ENCODE measurements at regions not wholly inside any gene's neighbourhood (a gene's known extent, or its start where the extent isn't known, plus 50 kb on each side); places are given as distances from the start of the nearest gene placed in this dataset.

GRCh38 chr4:11138964-11139363 is 289.7 kb downstream of the HS3ST1 start:
- no peak for FAIRE-seq
- no peak for DNase-seq (ENCODE audit: extremely low spot score, insufficient read length, low read depth)

- FAIRE-seq: no peak
- no peak for DNase-seq (ENCODE audit: extremely low spot score, insufficient read length, low read depth)
Measured at GRCh38 chr4:11134705-11135104, 294.0 kb downstream of the HS3ST1 start.

GRCh38 chr4:11133868-11134267 is 294.8 kb downstream of the HS3ST1 start:
- FAIRE-seq (no peak), DNase-seq (ENCODE audit: extremely low spot score, insufficient read length, low read depth) (no peak)

- no peak for FAIRE-seq
- no peak for DNase-seq (ENCODE audit: extremely low spot score, insufficient read length, low read depth)
Measured at GRCh38 chr4:11132478-11132877, 296.2 kb downstream of the HS3ST1 start.

GRCh38 chr4:11131491-11131890 is 297.2 kb downstream of the HS3ST1 start:
- no peak for FAIRE-seq
- DNase-seq (ENCODE audit: extremely low spot score, insufficient read length, low read depth): no peak

GRCh38 chr4:11130195-11130970 is 298.3 kb downstream of the HS3ST1 start:
- no peak for DNase-seq (ENCODE audit: extremely low spot score, insufficient read length, low read depth)
- FAIRE-seq: no peak

- no peak for DNase-seq (ENCODE audit: extremely low spot score, insufficient read length, low read depth)
- no peak for FAIRE-seq
Measured at GRCh38 chr4:11120435-11120834, 308.3 kb downstream of the HS3ST1 start.

- no peak for FAIRE-seq
- no peak for DNase-seq (ENCODE audit: extremely low spot score, insufficient read length, low read depth)
Measured at GRCh38 chr4:11119474-11119873, 309.2 kb downstream of the HS3ST1 start.

GRCh38 chr4:11118513-11118912 is 310.2 kb downstream of the HS3ST1 start:
- no peak for FAIRE-seq
- no peak for DNase-seq (ENCODE audit: extremely low spot score, insufficient read length, low read depth)

GRCh38 chr4:11116940-11117339 is 311.8 kb downstream of the HS3ST1 start:
- FAIRE-seq (no peak), DNase-seq (ENCODE audit: extremely low spot score, insufficient read length, low read depth) (no peak)

- FAIRE-seq (no peak), DNase-seq (ENCODE audit: extremely low spot score, insufficient read length, low read depth) (no peak)
Measured at GRCh38 chr4:11111876-11112275, 316.8 kb downstream of the HS3ST1 start.

- FAIRE-seq (no peak), DNase-seq (ENCODE audit: extremely low spot score, insufficient read length, low read depth) (no peak)
Measured at GRCh38 chr4:11111370-11111769, 317.3 kb downstream of the HS3ST1 start.

GRCh38 chr4:11106759-11107158 is 321.9 kb downstream of the HS3ST1 start:
- FAIRE-seq (no peak), DNase-seq (ENCODE audit: extremely low spot score, insufficient read length, low read depth) (no peak)

GRCh38 chr4:11106190-11106589 is 322.5 kb downstream of the HS3ST1 start:
- FAIRE-seq (no peak), DNase-seq (ENCODE audit: extremely low spot score, insufficient read length, low read depth) (no peak)

GRCh38 chr4:11105715-11106114 is 323.0 kb downstream of the HS3ST1 start:
- DNase-seq (ENCODE audit: extremely low spot score, insufficient read length, low read depth) (no peak), FAIRE-seq (no peak)

- FAIRE-seq (no peak), DNase-seq (ENCODE audit: extremely low spot score, insufficient read length, low read depth) (no peak)
Measured at GRCh38 chr4:11098461-11098860, 330.2 kb downstream of the HS3ST1 start.

GRCh38 chr4:11097725-11098124 is 331.0 kb downstream of the HS3ST1 start:
- FAIRE-seq (no peak), DNase-seq (ENCODE audit: extremely low spot score, insufficient read length, low read depth) (no peak)

GRCh38 chr4:11081006-11081405 is 347.7 kb downstream of the HS3ST1 start:
- FAIRE-seq (no peak), DNase-seq (ENCODE audit: extremely low spot score, insufficient read length, low read depth) (no peak)

GRCh38 chr4:11079171-11079570 is 349.5 kb downstream of the HS3ST1 start:
- FAIRE-seq (no peak), DNase-seq (ENCODE audit: extremely low spot score, insufficient read length, low read depth) (no peak)

- DNase-seq (ENCODE audit: extremely low spot score, insufficient read length, low read depth) (no peak), FAIRE-seq (no peak)
Measured at GRCh38 chr4:11074581-11075241, 354.0 kb downstream of the HS3ST1 start.

- DNase-seq (ENCODE audit: extremely low spot score, insufficient read length, low read depth): no peak
- no peak for FAIRE-seq
Measured at GRCh38 chr4:11073621-11074051, 355.1 kb downstream of the HS3ST1 start.

GRCh38 chr4:11072999-11073398 is 355.7 kb downstream of the HS3ST1 start:
- FAIRE-seq (no peak), DNase-seq (ENCODE audit: extremely low spot score, insufficient read length, low read depth) (no peak)

Data from GM18507 (cell line).